ENCODE measurements at regions not wholly inside any gene's neighbourhood (a gene's known extent, or its start where the extent isn't known, plus 50 kb on each side); places are given as distances from the start of the nearest gene placed in this dataset.

- TF ChIP-seq EP300 (IDR thresholded peaks at IDR 0.05) (no peak), POLR2AphosphoS5 (IDR thresholded peaks at IDR 0.05) (no peak), CTCF (IDR thresholded peaks at IDR 0.05) (no peak)
Observed at GRCh38 chr4:136750897-136751296, 781.4 kb downstream of the PCDH18 start.
